MG63 (cell line): ENCODE measurements at regions not wholly inside any gene's neighbourhood (a gene's known extent, or its start where the extent isn't known, plus 50 kb on each side); places are given as distances from the start of the nearest gene placed in this dataset.
"Not testable (repeated sequence)": the region's sequence is repeated elsewhere in the genome, so short reads cannot be mapped to it uniquely, and the experiment has no call there.

Source experiments
- DNase-seq: peaks from one replicate; pipeline ENCODE4 v3.0.0-alpha.2; 2020
- H3K27me3 ChIP-seq: fragments of 250-450 bp; sonication (Bioruptor Pico); 2 replicates; pipeline ENCODE4 v1.5.1; 2020; ENCODE audit warnings: mild to moderate bottlenecking, moderate library complexity
- H3K36me3 ChIP-seq: fragments of 250-450 bp; sonication (Bioruptor Pico); 2 replicates; pipeline ENCODE4 v1.5.1; 2020; ENCODE audit warnings: mild to moderate bottlenecking, moderate library complexity
- H3K4me3 ChIP-seq: fragments of 250-450 bp; sonication (Bioruptor Pico); 2 replicates; pipeline ENCODE4 v1.5.1; 2020; ENCODE audit warnings: mild to moderate bottlenecking, moderate library complexity
- H3K9me3 ChIP-seq: fragments of 250-450 bp; sonication (Bioruptor Pico); 2 replicates; pipeline ENCODE4 v1.5.1; 2020; ENCODE audit warnings: mild to moderate bottlenecking, moderate library complexity

GRCh38 chr1:230487773-230488428, 61.8 kb upstream of the PGBD5 start:
- Histone ChIP-seq H3K27me3 (peaks cover 4% of the 10 kb centered on the region; the same call in 1 of the 2 replicates), H3K36me3 (no peaks in the 10 kb centered on the region), H3K9me3 (no peaks in the 10 kb centered on the region), H3K4me3 (no peak overlapping the region)
- DNase-seq = no peak

- Histone ChIP-seq H3K9me3 (no peaks in the 10 kb centered on the region; the same call in 1 of the 2 replicates), H3K4me3 (no peak overlapping the region), H3K36me3 (no peaks in the 10 kb centered on the region), H3K27me3 (peaks cover 38% of the 10 kb centered on the region)
- DNase-seq = no peak
Observed at GRCh38 chr1:230476622-230477003, 50.5 kb upstream of the PGBD5 start.

- H3K36me3 ChIP-seq, H3K4me3 ChIP-seq, DNase-seq, H3K9me3 ChIP-seq: not testable (repeated sequence)
- H3K27me3 ChIP-seq = peaks cover 38% of the 10 kb centered on the region
Observed at GRCh38 chr1:230475856-230476621, 49.9 kb upstream of the PGBD5 start.
